ENCODE measurements at regions not wholly inside any gene's neighbourhood (a gene's known extent, or its start where the extent isn't known, plus 50 kb on each side); places are given as distances from the start of the nearest gene placed in this dataset.

DNA sequence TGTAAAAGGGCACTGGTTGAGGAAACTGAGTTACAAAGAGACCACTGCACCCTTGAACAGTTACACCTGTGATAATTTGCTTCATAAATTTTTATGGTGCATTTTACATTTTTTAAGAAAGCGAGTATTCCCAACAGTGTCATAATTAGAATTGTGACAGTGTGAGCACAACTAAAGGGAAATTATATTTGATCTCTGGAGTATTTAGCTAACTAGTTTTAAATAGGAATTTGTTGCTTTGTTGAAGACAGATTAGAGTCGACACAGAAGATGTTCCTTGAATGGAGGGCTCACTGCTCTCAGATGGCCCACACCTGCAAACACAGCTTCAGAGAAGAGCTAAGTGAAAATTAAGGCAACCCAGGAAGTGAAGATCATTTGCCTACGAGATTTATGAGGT, 555.0 kb upstream of the GOT2 start:
- no peak for DNase-seq (ENCODE audit: low read depth in 2 of 2)
- H3K4me3 ChIP-seq (replicated peaks in 1 of 2; ENCODE audit: low read depth in 2 of 2, low read length in 2 of 2) = no peak overlapping the region
- no peak for TF ChIP-seq CTCF (IDR thresholded peaks at IDR 0.05; ENCODE audit: low read depth, low read length)

- no peak for TF ChIP-seq CTCF (IDR thresholded peaks at IDR 0.05; ENCODE audit: low read depth, low read length)
- no peak overlapping the region for H3K4me3 ChIP-seq (replicated peaks in 1 of 2; ENCODE audit: low read depth in 2 of 2, low read length in 2 of 2)
- no peak for DNase-seq (ENCODE audit: low read depth in 2 of 2)
Measured at GRCh38 chr16:59274141-59274540, 540.0 kb upstream of the GOT2 start.

- H3K4me3 ChIP-seq (replicated peaks in 1 of 2; ENCODE audit: low read depth in 2 of 2, low read length in 2 of 2) = no peak overlapping the region
- no peak for DNase-seq (ENCODE audit: low read depth in 2 of 2)
- no peak for TF ChIP-seq CTCF (IDR thresholded peaks at IDR 0.05; ENCODE audit: low read depth, low read length)
Measured at GRCh38 chr16:59263955-59264354, 529.8 kb upstream of the GOT2 start.

- DNase-seq (ENCODE audit: low read depth in 2 of 2) = no peak
- TF ChIP-seq CTCF (IDR thresholded peaks at IDR 0.05; ENCODE audit: low read depth, low read length) = no peak
- no peak overlapping the region for H3K4me3 ChIP-seq (replicated peaks in 1 of 2; ENCODE audit: low read depth in 2 of 2, low read length in 2 of 2)
Measured at GRCh38 chr16:59260892-59261291, 526.8 kb upstream of the GOT2 start.

DNA sequence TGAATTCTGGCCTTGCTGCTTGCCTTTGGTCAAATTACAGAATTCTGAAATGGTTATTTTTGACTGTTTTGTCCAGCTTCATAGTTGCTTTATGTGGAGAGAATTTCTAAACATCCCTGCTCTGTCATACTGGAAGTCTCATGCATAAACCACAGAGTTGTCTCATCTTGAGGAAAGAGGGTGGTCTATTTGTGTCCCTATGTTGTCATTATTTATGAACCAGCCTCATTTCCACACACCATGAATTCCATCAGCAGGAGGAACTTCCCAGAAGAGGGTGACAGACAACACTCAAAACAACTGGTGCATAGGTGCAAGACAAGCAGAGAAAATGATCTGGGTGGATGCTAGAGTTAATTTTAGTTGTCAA, 525.8 kb upstream of the GOT2 start:
- no peak overlapping the region for H3K4me3 ChIP-seq (replicated peaks in 1 of 2; ENCODE audit: low read depth in 2 of 2, low read length in 2 of 2)
- TF ChIP-seq CTCF (IDR thresholded peaks at IDR 0.05; ENCODE audit: low read depth, low read length) = no peak
- no peak for DNase-seq (ENCODE audit: low read depth in 2 of 2)

GRCh38 chr16:59259074-59259949, 525.2 kb upstream of the GOT2 start:
- no peak for DNase-seq (ENCODE audit: low read depth in 2 of 2)

More at GRCh38 chr16:59259074-59259949, 525.2 kb upstream of the GOT2 start:
- TF ChIP-seq CTCF (IDR thresholded peaks at IDR 0.05; ENCODE audit: low read depth, low read length) = no peak
- H3K4me3 ChIP-seq (replicated peaks in 1 of 2; ENCODE audit: low read depth in 2 of 2, low read length in 2 of 2) = no peak overlapping the region
